Natural killer cell (primary cell): ENCODE measurements at regions not wholly inside any gene's neighbourhood (a gene's known extent, or its start where the extent isn't known, plus 50 kb on each side); places are given as distances from the start of the nearest gene placed in this dataset.

Experiments used
- ATAC-seq, 3 donors: fragments of 150-1000 bp in 2 of 3; fragments of 200-7000 bp in 1 of 3; cut with Tn5 transposase; 1 replicate in 1 of 3; 2 replicates in 2 of 3; pipeline ENCODE4 v1.10.0; 2021; ENCODE audit warnings: mild to moderate bottlenecking in 2 of 3, moderate library complexity in 2 of 3
- DNase-seq, 2 donors: peaks; one replicate each; pipeline versions ENCODE4 v3.0.0 to v3.0.0-alpha.2; 2013 to 2021; ENCODE audit warnings: mixed read lengths in 1 of 2
- H3K27ac ChIP-seq: one replicate; pipeline ENCODE4 v1.5.1; 2013; ENCODE audit warnings: mild to moderate bottlenecking, low read length
- H3K27me3 ChIP-seq: one replicate; pipeline ENCODE4 v1.6.1; 2013; ENCODE audit warnings: low read length; ENCODE audit not compliant: control insufficient read depth, insufficient read depth
- H3K36me3 ChIP-seq: one replicate; pipeline ENCODE4 v1.6.1; 2013; ENCODE audit warnings: low read length; ENCODE audit not compliant: control insufficient read depth, insufficient read depth
- H3K4me1 ChIP-seq: one replicate; pipeline ENCODE4 v1.6.1; 2013; ENCODE audit warnings: low read length; ENCODE audit not compliant: control insufficient read depth, insufficient read depth
- H3K4me3 ChIP-seq: one replicate; pipeline ENCODE4 v1.5.1; 2013; ENCODE audit warnings: low read length
- H3K9me3 ChIP-seq: one replicate; pipeline ENCODE4 v1.6.1; 2013; ENCODE audit warnings: low read length; ENCODE audit not compliant: control insufficient read depth, insufficient read depth
- H3K27ac Mint-ChIP-seq, 2 donors: one replicate each; pipeline ENCODE4 v1.8.0; 2022; ENCODE audit warnings: mild to moderate bottlenecking in 2 of 2, mixed read lengths in 2 of 2, moderate library complexity in 1 of 2
- H3K27me3 Mint-ChIP-seq, 2 donors: one replicate each; pipeline ENCODE4 v1.8.0; 2022; ENCODE audit warnings: low read depth in 2 of 2, mixed read lengths in 2 of 2
- H3K36me3 Mint-ChIP-seq: one replicate; pipeline ENCODE4 v1.8.0; 2022; ENCODE audit warnings: mixed read lengths
- H3K4me1 Mint-ChIP-seq, 2 donors: one replicate each; pipeline ENCODE4 v1.8.0; 2022; ENCODE audit warnings: mixed read lengths in 2 of 2
- H3K4me3 Mint-ChIP-seq: one replicate; pipeline ENCODE4 v1.8.0; 2022; ENCODE audit warnings: mild to moderate bottlenecking, moderate library complexity, mixed read lengths
- H3K9me3 Mint-ChIP-seq, 2 donors: one replicate each; pipeline ENCODE4 v1.8.0; 2022; ENCODE audit warnings: mixed read lengths in 2 of 2
- WGBS: methylation state at CpG from one replicate; pipeline ENCODE4 v1.1.7; 2013; ENCODE audit warnings: missing lambda C conversion rate; ENCODE audit not compliant: insufficient coverage; 5-methylcytosine and 5-hydroxymethylcytosine counted together
- intact Hi-C: fragments of 100-400 bp; cut with micrococcal nuclease; formaldehyde crosslinking; loops from one replicate; pipeline ENCODE4 v1.14.2; 2022
- TF ChIP-seq, protein P1 (sequence below): fragments of 200-600 bp; IDR thresholded peaks from one replicate; pipeline ENCODE4 v1.8.0; 2022; ENCODE audit warnings: antibody characterized with exemption

GRCh38 chr20:63073738-63074065 lies 66.9 kb upstream of the BHLHE23 start:
- Mint-ChIP-seq H3K27me3 (peaks cover 22 to 34% of the 10 kb centered on the region in 2 donors), H3K9me3 (peaks cover 6 to 9% of the 10 kb centered on the region in 2 donors), H3K36me3 (peaks cover 18% of the 10 kb centered on the region), H3K27ac (no peak overlapping the region), H3K4me1 (no peaks in the 10 kb centered on the region), H3K4me3 (no peak overlapping the region)
- DNase-seq (no peak), ATAC-seq (no peak)
- Histone ChIP-seq H3K9me3 (no peaks in the 10 kb centered on the region), H3K4me1 (no peaks in the 10 kb centered on the region), H3K27me3 (peaks cover 13% of the 10 kb centered on the region), H3K27ac (no peak overlapping the region), H3K36me3 (no peaks in the 10 kb centered on the region), H3K4me3 (no peak overlapping the region)
- 74% methylated on average over 6 of the region's 6 CpGs for WGBS
- TF ChIP-seq, protein P1, sequence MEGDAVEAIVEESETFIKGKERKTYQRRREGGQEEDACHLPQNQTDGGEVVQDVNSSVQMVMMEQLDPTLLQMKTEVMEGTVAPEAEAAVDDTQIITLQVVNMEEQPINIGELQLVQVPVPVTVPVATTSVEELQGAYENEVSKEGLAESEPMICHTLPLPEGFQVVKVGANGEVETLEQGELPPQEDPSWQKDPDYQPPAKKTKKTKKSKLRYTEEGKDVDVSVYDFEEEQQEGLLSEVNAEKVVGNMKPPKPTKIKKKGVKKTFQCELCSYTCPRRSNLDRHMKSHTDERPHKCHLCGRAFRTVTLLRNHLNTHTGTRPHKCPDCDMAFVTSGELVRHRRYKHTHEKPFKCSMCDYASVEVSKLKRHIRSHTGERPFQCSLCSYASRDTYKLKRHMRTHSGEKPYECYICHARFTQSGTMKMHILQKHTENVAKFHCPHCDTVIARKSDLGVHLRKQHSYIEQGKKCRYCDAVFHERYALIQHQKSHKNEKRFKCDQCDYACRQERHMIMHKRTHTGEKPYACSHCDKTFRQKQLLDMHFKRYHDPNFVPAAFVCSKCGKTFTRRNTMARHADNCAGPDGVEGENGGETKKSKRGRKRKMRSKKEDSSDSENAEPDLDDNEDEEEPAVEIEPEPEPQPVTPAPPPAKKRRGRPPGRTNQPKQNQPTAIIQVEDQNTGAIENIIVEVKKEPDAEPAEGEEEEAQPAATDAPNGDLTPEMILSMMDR = no peak
- intact Hi-C loops = no loop called here

- peaks cover 13% of the 10 kb centered on the region for H3K27me3 ChIP-seq
- no peaks in the 10 kb centered on the region for H3K36me3 ChIP-seq
- Mint-ChIP-seq H3K4me3 (no peak overlapping the region), H3K9me3 (peaks cover 4 to 6% of the 10 kb centered on the region in 2 donors), H3K4me1 (no peaks in the 10 kb centered on the region), H3K36me3 (peaks cover 13% of the 10 kb centered on the region), H3K27ac (no peak overlapping the region), H3K27me3 (peaks cover 22 to 29% of the 10 kb centered on the region in 2 donors)
- intact Hi-C loops = no loop called here
- no peak for DNase-seq
- ATAC-seq = no peak
- H3K27ac ChIP-seq = no peak overlapping the region
- WGBS = 64% methylated on average over 14 of the region's 14 CpGs
- H3K9me3 ChIP-seq = no peaks in the 10 kb centered on the region
- no peaks in the 10 kb centered on the region for H3K4me1 ChIP-seq
- no peak overlapping the region for H3K4me3 ChIP-seq
- TF ChIP-seq, protein P1 = no peak
Observed at GRCh38 chr20:63072991-63073737, 66.4 kb upstream of the BHLHE23 start.

- no peak overlapping the region for H3K27ac ChIP-seq
- peaks cover 13% of the 10 kb centered on the region for H3K27me3 ChIP-seq
- intact Hi-C loops = no loop called here
- no peak overlapping the region for H3K4me3 ChIP-seq
- H3K27me3 Mint-ChIP-seq = peaks cover 20 to 25% of the 10 kb centered on the region in 2 donors
- H3K36me3 ChIP-seq = no peaks in the 10 kb centered on the region
- H3K4me1 Mint-ChIP-seq = no peaks in the 10 kb centered on the region
- H3K27ac Mint-ChIP-seq = no peak overlapping the region
- peaks cover 7% of the 10 kb centered on the region for H3K36me3 Mint-ChIP-seq
- ATAC-seq (no peak), DNase-seq (no peak)
- H3K4me1 ChIP-seq = no peaks in the 10 kb centered on the region
- TF ChIP-seq, protein P1 = no peak
- no peaks in the 10 kb centered on the region for H3K9me3 ChIP-seq
- WGBS = 10% methylated on average over 48 of the region's 52 CpGs
- H3K4me3 Mint-ChIP-seq = no peak overlapping the region
- H3K9me3 Mint-ChIP-seq = peaks cover under 1 to 2% of the 10 kb centered on the region in 2 donors
Observed at GRCh38 chr20:63072231-63072791, 65.5 kb upstream of the BHLHE23 start.
